Stimulated activated memory B cell treated with anti-CD40 and anti-IgM and Interleukin-4, amounts not matched to agents 10 μg/mL and 1 μg/mL and 100 μg/mL, for 72 hours (primary cell): ENCODE measurements at regions not wholly inside any gene's neighbourhood (a gene's known extent, or its start where the extent isn't known, plus 50 kb on each side); places are given as distances from the start of the nearest gene placed in this dataset.

Experiments used
- ATAC-seq: fragments of 150-1000 bp; cut with Tn5 transposase; 2 replicates; pipeline ENCODE4 v1.10.0; 2021
- H3K27ac Mint-ChIP-seq: one replicate; pipeline ENCODE4 v1.8.0; 2022; ENCODE audit warnings: mild to moderate bottlenecking, mixed read lengths
- H3K27me3 Mint-ChIP-seq: one replicate; pipeline ENCODE4 v1.8.0; 2022; ENCODE audit warnings: mixed read lengths
- H3K36me3 Mint-ChIP-seq: one replicate; pipeline ENCODE4 v1.8.0; 2022; ENCODE audit warnings: mixed read lengths
- H3K4me1 Mint-ChIP-seq: one replicate; pipeline ENCODE4 v1.8.0; 2022; ENCODE audit warnings: mixed read lengths
- H3K4me3 Mint-ChIP-seq: one replicate; pipeline ENCODE4 v1.8.0; 2022; ENCODE audit warnings: mild to moderate bottlenecking, moderate library complexity, mixed read lengths
- H3K9me3 Mint-ChIP-seq: one replicate; pipeline ENCODE4 v1.8.0; 2022; ENCODE audit warnings: mixed read lengths

DNA sequence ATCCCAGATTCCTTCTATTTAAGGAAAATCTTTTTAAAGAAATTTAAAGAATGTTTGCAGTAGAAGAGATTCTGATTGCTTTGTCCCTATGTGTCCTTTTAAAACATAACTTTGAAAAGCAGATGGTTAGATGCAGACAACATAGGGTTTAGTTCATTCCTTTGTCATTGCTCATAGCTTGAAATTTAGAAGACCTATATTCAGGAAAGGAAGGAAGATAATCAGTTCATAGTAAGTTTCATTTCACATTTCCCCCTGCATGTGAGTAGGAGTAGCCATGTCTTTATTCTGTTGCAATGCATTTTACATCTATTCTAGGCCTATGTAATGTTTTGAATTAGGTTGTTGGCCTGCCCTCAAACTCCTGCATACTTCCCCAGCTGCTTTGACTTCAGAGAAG, 197.9 kb upstream of the GRIK2 start:
- Mint-ChIP-seq H3K27me3 (no peaks in the 10 kb centered on the region), H3K27ac (no peak overlapping the region), H3K36me3 (no peaks in the 10 kb centered on the region), H3K4me1 (no peaks in the 10 kb centered on the region), H3K4me3 (no peak overlapping the region), H3K9me3 (no peaks in the 10 kb centered on the region)
- ATAC-seq, result no peak

DNA sequence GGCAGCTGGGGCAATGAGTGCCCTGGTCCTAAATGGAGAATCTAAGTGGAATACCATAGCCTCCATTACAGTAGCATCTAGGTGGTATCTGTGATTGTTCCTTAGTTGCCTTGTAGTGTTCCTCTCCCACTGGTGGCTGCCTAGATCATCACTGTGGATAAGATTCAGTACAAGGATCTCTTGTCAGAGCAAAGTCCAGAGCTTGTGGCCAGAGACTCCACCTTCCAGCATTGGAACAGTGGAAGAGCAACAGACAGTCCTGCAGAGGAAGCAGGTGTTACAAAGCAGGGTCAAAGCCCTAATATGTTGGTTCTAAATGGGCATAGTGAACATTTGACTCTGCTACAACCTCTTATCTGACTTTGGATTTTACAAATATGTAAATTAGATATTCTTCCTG, 194.1 kb upstream of the GRIK2 start:
- Mint-ChIP-seq H3K4me1 (no peaks in the 10 kb centered on the region), H3K36me3 (no peaks in the 10 kb centered on the region), H3K27ac (no peak overlapping the region), H3K4me3 (no peak overlapping the region), H3K9me3 (no peaks in the 10 kb centered on the region), H3K27me3 (no peaks in the 10 kb centered on the region)
- no peak for ATAC-seq

DNA sequence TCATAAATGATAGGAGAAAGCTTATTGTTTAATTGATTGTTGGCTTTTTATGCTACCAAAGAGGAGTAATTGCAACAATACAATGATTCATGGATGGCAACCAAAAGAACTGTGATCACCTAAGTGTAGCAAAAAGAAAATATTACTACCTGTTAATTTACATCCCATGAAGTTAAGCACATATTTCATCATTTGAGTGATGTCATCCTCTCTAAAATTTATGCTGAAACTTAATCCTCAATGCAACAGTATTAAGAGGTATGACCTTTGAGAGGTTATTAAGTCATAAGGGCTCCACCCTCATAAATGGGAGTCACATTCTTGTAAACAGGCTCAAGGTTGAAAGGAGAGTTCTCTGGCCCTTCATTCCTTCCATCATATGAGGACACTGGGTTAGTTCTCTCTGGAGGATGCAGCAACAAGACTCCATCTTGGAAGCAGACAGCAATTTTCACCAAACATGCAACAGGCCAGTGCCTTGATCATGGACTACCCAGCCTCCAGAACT, 190.6 kb upstream of the GRIK2 start:
- H3K27me3 Mint-ChIP-seq, result no peaks in the 10 kb centered on the region
- no peak overlapping the region for H3K4me3 Mint-ChIP-seq

DNA sequence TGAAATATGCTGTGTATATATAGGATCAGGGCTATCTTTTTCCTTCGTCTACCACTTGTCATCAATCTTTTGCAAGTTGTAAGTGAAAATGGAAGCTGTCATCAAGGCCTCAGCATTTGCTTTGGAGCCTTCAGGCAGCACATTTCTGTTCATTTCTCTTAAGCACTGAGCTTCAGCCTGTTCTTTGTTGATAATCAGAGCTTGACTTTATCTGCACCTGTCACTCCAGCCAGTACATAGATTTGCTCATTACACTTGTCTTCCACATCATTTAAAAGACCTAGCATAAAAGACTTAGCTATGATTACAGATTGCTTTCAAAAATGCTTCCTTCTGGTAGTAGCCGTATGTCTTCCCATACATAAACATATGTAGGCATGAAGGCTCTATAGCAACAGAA, 189.8 kb upstream of the GRIK2 start:
- ATAC-seq, result no peak
- no peak overlapping the region for H3K4me3 Mint-ChIP-seq
- H3K9me3 Mint-ChIP-seq, result no peaks in the 10 kb centered on the region
- no peak overlapping the region for H3K27ac Mint-ChIP-seq
- no peaks in the 10 kb centered on the region for H3K36me3 Mint-ChIP-seq
- H3K27me3 Mint-ChIP-seq, result no peaks in the 10 kb centered on the region
- no peaks in the 10 kb centered on the region for H3K4me1 Mint-ChIP-seq

More for the DNA sequence above, 190.6 kb upstream of the GRIK2 start:
- Mint-ChIP-seq H3K4me1 (no peaks in the 10 kb centered on the region), H3K36me3 (no peaks in the 10 kb centered on the region), H3K27ac (no peak overlapping the region), H3K9me3 (no peaks in the 10 kb centered on the region)
- no peak for ATAC-seq

DNA sequence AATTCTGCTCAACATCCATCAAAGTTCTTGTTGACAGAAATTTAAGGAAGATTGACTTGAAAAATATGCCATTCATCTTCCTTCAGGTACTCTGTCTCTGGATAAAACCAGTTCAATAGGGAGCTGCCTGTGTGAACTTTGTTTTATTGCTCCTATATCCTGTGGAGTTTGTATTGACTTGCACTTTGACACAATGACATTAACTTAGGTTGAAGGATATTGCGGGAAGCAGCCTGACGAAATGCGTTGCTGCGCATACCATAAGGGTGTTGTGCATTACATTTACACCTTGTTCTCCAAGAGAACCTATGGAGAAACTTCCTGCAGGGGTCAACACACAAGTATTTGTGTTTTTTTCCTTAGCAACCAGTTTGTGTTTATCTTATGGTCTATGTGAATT, 185.4 kb upstream of the GRIK2 start:
- H3K27me3 Mint-ChIP-seq, result no peaks in the 10 kb centered on the region

DNA sequence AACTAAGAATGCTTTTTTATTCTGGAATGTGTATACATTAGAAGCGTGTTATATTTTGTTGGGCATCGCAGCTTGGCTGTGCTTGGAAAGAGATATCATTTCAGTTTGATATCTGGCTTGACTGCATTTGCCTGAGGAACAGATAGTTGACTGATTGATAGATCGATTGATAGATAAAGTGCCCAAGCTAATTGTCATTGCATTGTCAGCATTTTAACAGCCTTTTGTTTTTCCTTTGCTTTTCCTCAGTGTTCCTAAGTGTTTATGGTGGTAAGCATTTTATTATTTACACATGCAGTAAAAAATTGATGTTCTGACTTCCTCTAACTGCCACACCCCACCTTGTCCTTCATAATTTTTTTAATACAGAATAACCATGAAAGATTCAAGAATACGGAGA, 180.9 kb upstream of the GRIK2 start:
- Mint-ChIP-seq H3K4me3 (no peak overlapping the region), H3K9me3 (no peaks in the 10 kb centered on the region), H3K27ac (no peak overlapping the region), H3K4me1 (no peaks in the 10 kb centered on the region), H3K27me3 (no peaks in the 10 kb centered on the region), H3K36me3 (no peaks in the 10 kb centered on the region)
- no peak for ATAC-seq

More for the DNA sequence above, 185.4 kb upstream of the GRIK2 start:
- no peaks in the 10 kb centered on the region for H3K36me3 Mint-ChIP-seq
- ATAC-seq, result no peak
- H3K27ac Mint-ChIP-seq, result no peak overlapping the region
- no peaks in the 10 kb centered on the region for H3K9me3 Mint-ChIP-seq
- no peak overlapping the region for H3K4me3 Mint-ChIP-seq
- no peaks in the 10 kb centered on the region for H3K4me1 Mint-ChIP-seq

DNA sequence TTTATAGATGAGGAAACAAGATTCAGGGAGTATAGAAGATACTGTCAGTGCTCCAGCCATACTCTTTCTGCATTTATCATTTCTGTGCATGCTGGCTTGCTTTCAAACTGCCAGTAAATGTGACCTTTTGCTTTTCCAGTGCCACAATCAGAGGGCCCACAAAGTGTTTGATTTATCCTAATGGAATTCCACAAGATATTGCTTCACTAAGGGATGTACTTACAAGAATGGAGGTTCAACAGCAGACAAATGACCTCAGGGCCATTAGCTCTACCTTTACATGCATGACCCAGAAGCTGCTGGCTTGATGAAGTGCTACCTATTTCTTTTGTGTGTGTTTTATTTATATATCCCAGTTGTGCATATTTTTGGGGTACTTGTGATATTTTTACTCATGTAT, 171.5 kb upstream of the GRIK2 start:
- H3K4me1 Mint-ChIP-seq, result no peaks in the 10 kb centered on the region
- H3K27ac Mint-ChIP-seq, result no peak overlapping the region
- H3K27me3 Mint-ChIP-seq, result no peaks in the 10 kb centered on the region
- H3K36me3 Mint-ChIP-seq, result no peaks in the 10 kb centered on the region
- no peak overlapping the region for H3K4me3 Mint-ChIP-seq
- no peak for ATAC-seq
- peaks cover 2% of the 10 kb centered on the region for H3K9me3 Mint-ChIP-seq

DNA sequence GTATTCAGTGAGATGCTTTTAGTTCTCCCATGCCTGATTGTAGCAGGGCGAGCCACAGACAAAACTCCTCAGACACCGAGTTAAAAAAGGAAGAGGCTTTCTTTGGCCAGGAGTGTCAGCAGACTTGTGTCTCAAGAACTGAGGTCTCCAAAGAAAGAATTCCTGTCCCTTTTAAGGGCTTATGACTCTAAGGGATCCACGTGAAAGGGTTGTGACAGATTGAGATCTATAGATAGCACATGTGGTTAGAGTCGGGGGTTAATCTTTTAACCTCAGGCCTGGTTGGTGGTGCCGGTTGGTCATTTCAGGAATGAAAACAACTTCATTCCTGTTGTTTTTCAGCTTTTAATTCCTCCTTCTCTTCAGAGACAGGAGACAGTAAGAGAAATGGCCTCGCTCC, 168.8 kb upstream of the GRIK2 start:
- H3K36me3 Mint-ChIP-seq, result no peaks in the 10 kb centered on the region
- H3K27ac Mint-ChIP-seq, result no peak overlapping the region
- ATAC-seq, result no peak
- H3K9me3 Mint-ChIP-seq, result peaks cover 2% of the 10 kb centered on the region
- H3K4me1 Mint-ChIP-seq, result no peaks in the 10 kb centered on the region
- H3K4me3 Mint-ChIP-seq, result no peak overlapping the region
- no peaks in the 10 kb centered on the region for H3K27me3 Mint-ChIP-seq

DNA sequence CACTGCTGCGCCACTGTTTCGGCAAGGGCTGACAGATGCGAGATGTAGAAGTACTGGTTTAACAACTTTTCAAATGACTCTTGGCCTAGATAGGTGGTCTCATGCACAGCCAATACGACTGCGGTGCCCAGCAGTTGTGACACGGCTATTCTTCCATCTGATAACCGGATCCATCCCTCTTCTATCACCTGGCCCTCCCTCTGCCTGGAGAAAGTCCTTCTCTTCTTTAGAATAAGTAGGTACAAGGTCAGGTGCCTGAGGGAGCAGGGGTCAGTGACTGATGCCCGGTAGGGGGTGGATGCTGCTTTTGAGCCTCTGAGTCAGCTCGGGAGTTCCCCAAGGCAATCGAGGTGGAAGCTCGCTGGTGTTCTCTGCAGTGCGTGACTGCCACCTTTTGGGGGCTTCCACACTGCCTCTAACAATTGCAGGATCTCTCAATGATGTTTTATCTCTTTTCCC, 166.8 kb upstream of the GRIK2 start:
- Mint-ChIP-seq H3K27me3 (no peaks in the 10 kb centered on the region), H3K9me3 (peaks cover 2% of the 10 kb centered on the region), H3K4me3 (no peak overlapping the region), H3K36me3 (no peaks in the 10 kb centered on the region), H3K4me1 (no peaks in the 10 kb centered on the region), H3K27ac (no peak overlapping the region)
- ATAC-seq, result no peak

DNA sequence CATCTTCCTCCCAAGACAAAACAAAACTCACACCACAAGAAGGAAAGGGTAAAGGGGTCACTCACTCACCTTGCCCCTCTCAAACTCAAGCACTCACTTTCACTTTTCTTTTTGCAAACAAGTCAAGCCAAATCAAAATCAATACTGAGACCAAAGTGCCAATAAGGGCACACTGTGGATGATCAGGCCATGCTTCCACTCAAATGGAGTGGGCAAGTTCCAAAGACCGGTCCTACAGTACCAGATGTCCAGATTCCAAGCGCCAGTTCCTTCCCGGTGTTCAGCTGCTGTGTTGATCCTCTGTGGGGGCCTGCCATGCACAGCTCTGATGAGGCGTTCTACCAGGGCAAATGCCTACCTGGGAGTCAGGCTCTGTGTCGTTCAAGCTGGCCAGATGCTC, 162.6 kb upstream of the GRIK2 start:
- ATAC-seq, result no peak
- Mint-ChIP-seq H3K9me3 (no peaks in the 10 kb centered on the region), H3K4me1 (no peaks in the 10 kb centered on the region), H3K4me3 (no peak overlapping the region), H3K36me3 (no peaks in the 10 kb centered on the region), H3K27me3 (no peaks in the 10 kb centered on the region), H3K27ac (no peak overlapping the region)

DNA sequence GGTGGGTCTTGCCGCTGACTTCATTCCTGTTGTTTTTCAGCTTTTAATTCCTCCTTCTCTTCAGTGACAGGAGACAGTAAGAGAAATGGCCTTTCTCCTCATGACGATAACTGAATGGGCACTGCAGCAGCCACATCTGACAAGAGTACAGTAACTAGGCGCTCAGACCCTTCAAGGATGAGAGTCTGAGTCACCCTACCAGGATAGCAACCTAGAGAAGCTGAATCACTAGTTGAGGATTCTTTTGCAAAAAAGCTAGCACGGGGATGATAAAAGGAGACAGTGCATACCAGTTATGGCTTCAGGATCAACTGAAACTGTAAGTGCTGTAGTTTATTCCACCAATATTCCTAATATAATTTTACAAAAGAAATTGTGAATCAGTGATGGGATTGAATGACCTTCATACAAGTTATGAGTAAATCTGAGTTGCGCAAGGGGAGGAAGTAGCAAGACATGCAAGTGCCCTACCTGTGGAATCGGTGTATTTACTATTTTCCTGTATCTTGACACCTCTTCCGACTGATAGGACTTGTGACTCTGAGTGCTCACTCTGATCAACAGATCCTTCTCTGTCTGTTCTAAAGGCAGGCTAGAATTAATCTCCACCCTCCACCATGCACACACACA, 161.8 kb upstream of the GRIK2 start:
- H3K4me1 Mint-ChIP-seq, result no peaks in the 10 kb centered on the region
- H3K9me3 Mint-ChIP-seq, result no peaks in the 10 kb centered on the region
- H3K27me3 Mint-ChIP-seq, result no peaks in the 10 kb centered on the region
- H3K27ac Mint-ChIP-seq, result no peak overlapping the region
- no peak overlapping the region for H3K4me3 Mint-ChIP-seq
- no peak for ATAC-seq
- no peaks in the 10 kb centered on the region for H3K36me3 Mint-ChIP-seq

DNA sequence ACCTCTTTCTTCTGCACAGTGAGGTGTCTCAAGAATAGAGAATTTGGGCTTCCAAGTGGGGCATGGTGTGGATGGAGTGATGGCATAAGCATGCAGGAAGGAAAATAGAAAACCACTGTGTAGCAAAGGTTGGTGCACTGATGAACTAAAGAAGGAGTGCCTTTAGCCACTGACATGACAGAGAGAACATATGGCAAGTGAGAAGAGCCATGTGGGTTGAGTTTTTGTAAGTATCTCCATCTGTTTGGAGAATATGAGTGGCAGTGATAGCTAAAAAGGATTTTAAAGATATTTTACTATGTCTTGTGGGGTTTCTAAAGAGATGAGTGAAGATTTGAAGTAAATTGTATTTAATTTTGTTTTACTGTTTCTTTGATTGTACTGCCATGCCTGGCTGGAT, 160.5 kb upstream of the GRIK2 start:
- H3K9me3 Mint-ChIP-seq, result no peaks in the 10 kb centered on the region
- H3K4me3 Mint-ChIP-seq, result no peak overlapping the region
- H3K36me3 Mint-ChIP-seq, result no peaks in the 10 kb centered on the region
- H3K27me3 Mint-ChIP-seq, result no peaks in the 10 kb centered on the region
- H3K4me1 Mint-ChIP-seq, result no peaks in the 10 kb centered on the region
- H3K27ac Mint-ChIP-seq, result no peak overlapping the region
- ATAC-seq, result no peak

DNA sequence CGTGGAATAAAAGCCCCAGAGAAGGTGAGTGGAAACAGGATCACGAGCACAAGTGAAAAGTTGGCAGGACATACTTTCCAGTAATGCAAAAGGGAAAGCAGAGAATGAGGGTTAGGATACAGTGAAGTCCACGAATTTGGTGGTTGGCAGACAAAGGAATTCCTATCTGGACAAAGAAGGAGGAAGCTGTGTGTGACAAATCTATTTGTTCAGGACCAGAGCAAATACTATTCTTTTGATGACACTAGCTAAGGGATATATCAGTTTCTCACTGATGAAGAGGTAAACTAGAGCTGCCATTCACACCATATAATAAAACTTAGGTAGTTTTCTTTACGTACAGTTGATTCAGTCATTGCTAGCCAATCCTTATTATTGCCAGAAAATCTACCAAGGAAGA, 156.8 kb upstream of the GRIK2 start:
- no peaks in the 10 kb centered on the region for H3K36me3 Mint-ChIP-seq
- no peaks in the 10 kb centered on the region for H3K4me1 Mint-ChIP-seq
- no peaks in the 10 kb centered on the region for H3K27me3 Mint-ChIP-seq
- no peak overlapping the region for H3K27ac Mint-ChIP-seq
- ATAC-seq, result no peak
- no peak overlapping the region for H3K4me3 Mint-ChIP-seq
- H3K9me3 Mint-ChIP-seq, result no peaks in the 10 kb centered on the region

DNA sequence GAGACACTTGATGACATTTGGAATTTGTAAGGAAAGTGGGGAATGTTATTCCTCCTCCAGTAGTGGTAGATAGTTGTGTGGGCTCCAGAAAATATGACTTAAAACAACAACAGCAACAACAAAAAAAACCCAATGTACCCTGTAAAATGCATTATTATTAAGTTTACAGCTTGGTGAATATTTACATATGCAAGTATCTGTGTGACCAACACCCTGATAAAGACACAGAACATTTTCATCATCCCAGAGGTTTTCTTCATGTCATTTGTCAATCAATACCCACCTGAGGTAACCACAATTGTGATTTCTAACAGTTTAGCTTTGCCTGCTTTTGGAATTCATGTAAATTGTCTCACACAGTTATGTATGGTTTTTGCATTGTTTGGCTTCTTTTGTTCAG, 152.1 kb upstream of the GRIK2 start:
- ATAC-seq, result no peak
- H3K4me1 Mint-ChIP-seq, result no peaks in the 10 kb centered on the region
- no peak overlapping the region for H3K4me3 Mint-ChIP-seq
- no peaks in the 10 kb centered on the region for H3K27me3 Mint-ChIP-seq
- no peak overlapping the region for H3K27ac Mint-ChIP-seq
- H3K9me3 Mint-ChIP-seq, result no peaks in the 10 kb centered on the region
- no peaks in the 10 kb centered on the region for H3K36me3 Mint-ChIP-seq

DNA sequence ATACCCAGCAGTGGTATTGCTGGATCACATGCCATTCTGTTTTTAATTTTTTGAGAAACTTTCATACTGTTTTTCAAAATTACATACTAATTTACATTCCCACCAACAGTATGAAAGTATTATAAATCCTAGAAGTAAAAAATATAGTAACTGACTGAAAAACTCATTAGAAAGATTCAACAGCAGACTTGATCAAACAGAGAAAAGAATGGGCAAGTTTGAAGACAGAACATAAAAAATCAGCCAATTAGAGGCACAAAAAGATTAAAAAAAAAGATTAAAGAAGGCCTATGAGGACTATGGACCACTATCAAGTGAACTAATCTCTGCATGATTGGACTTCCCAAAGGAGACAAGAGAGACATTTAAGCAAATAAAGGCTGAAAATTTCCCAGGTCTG, 144.0 kb upstream of the GRIK2 start:
- ATAC-seq, result no peak
- Mint-ChIP-seq H3K9me3 (peaks cover 7% of the 10 kb centered on the region), H3K27ac (no peak overlapping the region), H3K36me3 (no peaks in the 10 kb centered on the region), H3K4me3 (no peak overlapping the region), H3K27me3 (no peaks in the 10 kb centered on the region), H3K4me1 (no peaks in the 10 kb centered on the region)

DNA sequence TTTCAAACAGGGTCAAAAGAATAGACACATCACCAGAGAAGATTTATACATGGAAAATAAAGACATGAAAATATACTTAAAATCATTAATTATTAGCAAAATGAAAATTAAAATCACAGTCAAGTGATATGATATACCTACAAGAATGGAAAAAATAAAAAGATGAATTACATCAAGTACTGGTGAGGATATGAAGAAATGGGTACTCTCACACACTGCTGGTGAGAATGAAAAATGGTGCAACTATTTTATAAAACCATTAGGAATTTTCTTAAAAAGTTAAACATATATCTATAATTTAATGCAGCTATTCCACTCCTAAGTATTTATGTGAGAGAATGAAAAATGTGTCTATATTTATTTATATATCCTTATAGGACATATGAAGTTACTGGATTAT, 136.3 kb upstream of the GRIK2 start:
- no peak for ATAC-seq
- no peaks in the 10 kb centered on the region for H3K36me3 Mint-ChIP-seq
- H3K27me3 Mint-ChIP-seq, result no peaks in the 10 kb centered on the region
- no peak overlapping the region for H3K27ac Mint-ChIP-seq
- no peak overlapping the region for H3K4me3 Mint-ChIP-seq
- H3K4me1 Mint-ChIP-seq, result no peaks in the 10 kb centered on the region
- peaks cover 12% of the 10 kb centered on the region for H3K9me3 Mint-ChIP-seq

DNA sequence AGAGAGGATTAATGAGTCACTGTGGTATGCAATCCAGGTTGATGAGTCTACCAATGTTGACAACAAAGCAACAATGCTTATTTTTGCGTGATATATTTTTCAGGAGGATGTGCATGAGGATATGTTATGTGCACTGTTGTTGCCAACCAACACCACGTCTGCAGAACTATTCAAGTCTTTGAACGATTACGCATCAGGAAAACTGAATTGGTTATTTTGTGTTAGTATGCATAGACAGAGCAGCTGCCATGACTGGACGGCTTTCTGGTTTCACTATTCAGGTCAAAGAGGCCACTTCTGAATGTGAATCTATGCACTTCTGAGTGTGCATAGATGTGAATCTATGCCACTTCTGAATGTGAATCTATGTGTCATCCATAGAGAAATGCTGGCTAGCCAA, 134.0 kb upstream of the GRIK2 start:
- Mint-ChIP-seq H3K4me1 (no peaks in the 10 kb centered on the region), H3K9me3 (peaks cover 12% of the 10 kb centered on the region), H3K36me3 (no peaks in the 10 kb centered on the region), H3K4me3 (no peak overlapping the region), H3K27ac (no peak overlapping the region), H3K27me3 (no peaks in the 10 kb centered on the region)
- ATAC-seq, result no peak
